ENCODE measurements at regions not wholly inside any gene's neighbourhood (a gene's known extent, or its start where the extent isn't known, plus 50 kb on each side); places are given as distances from the start of the nearest gene placed in this dataset.

DNA sequence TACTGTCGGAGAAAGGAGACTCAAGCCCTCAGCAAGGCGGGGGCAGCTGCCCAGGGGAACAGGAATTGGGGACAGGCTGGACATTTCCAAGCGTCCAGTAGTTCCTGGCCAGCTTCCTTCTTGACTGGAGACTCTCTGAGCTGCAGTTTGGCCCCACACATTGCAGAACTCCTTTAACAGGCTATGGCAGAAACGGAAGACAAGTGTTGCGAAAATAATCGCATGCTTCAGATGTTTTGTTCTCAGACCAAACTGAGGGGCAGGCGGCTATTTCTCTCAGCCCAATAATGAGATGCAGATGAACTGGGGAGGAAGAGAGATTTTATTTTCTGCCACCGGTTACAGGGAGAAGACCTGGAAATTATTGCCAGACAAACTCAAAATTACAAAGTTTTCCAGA is 88.0 kb upstream of the PFKP start:
- Histone ChIP-seq H3K4me2 (ENCODE audit: insufficient read depth, insufficient read length, low read length) (no peak overlapping the region), H2BK15ac (ENCODE audit: low read depth, low read length) (no peak overlapping the region), H3K23ac (ENCODE audit: insufficient read length, low read depth, low read length) (no peak overlapping the region), H3K27ac (ENCODE audit: insufficient read length, low read depth, low read length) (no peak overlapping the region), H2BK120ac (ENCODE audit: low read depth, low read length, poor library complexity, severe bottlenecking) (no peak overlapping the region), H3K56ac (ENCODE audit: insufficient read length, low read depth, low read length) (no peak overlapping the region), H2BK12ac (ENCODE audit: insufficient read length, low read depth, low read length) (no peak overlapping the region), H3K27me3 (ENCODE audit: insufficient read depth, low read length) (no peaks in the 10 kb centered on the region), H3K14ac (ENCODE audit: insufficient read depth, low read length) (no peak overlapping the region), H2BK5ac (ENCODE audit: insufficient read length, low read length) (no peak overlapping the region), H2AK5ac (ENCODE audit: insufficient read length, low read length) (no peak overlapping the region), H4K20me1 (ENCODE audit: control insufficient read depth, insufficient read depth, insufficient read length) (no peaks in the 10 kb centered on the region), H3K18ac (ENCODE audit: insufficient read length, low read depth, low read length) (no peak overlapping the region), H3K4me1 (ENCODE audit: insufficient read depth, low read length) (no peaks in the 10 kb centered on the region), H3T11ph (ENCODE audit: low read length) (no peak overlapping the region), H3K23me2 (ENCODE audit: insufficient read length, low read depth, low read length, poor library complexity, severe bottlenecking) (no peaks in the 10 kb centered on the region), H4K91ac (ENCODE audit: insufficient read length, low read depth, low read length) (no peak overlapping the region), H2AFZ (ENCODE audit: low read length) (no peak overlapping the region), H3K9me3 (ENCODE audit: control insufficient read depth, low read depth, low read length) (no peaks in the 10 kb centered on the region), H3K79me1 (ENCODE audit: insufficient read depth, low read depth, low read length, poor library complexity, severe bottlenecking) (no peaks in the 10 kb centered on the region), H3K79me2 (ENCODE audit: insufficient read depth, low read length) (no peaks in the 10 kb centered on the region), H2BK20ac (ENCODE audit: low read depth, low read length, poor library complexity, severe bottlenecking) (no peak overlapping the region), H3K9ac (ENCODE audit: extremely low read depth, insufficient read length, low read length) (no peak overlapping the region), H4K5ac (ENCODE audit: insufficient read length, low read depth, low read length) (no peak overlapping the region), H4K8ac (replicated peaks; ENCODE audit: insufficient read length, low read depth, low read length) (no peak overlapping the region), H3K4ac (ENCODE audit: low read depth, low read length) (no peak overlapping the region)
- H3K36me3 Mint-ChIP-seq (ENCODE audit: insufficient read depth in 1 of 3, low read depth in 3 of 3) = no peaks in the 10 kb centered on the region
- no peak for DNase-seq
- no peaks in the 10 kb centered on the region; a peak in 1 of 5 replicates for H3K9me3 Mint-ChIP-seq
- H3K27me3 Mint-ChIP-seq (ENCODE audit: low read depth) = no peaks in the 10 kb centered on the region
- H3K4me1 Mint-ChIP-seq = peaks cover 7 to 14% of the 10 kb centered on the region in 2 experiments; a peak in 3 of 4 replicates
- TF ChIP-seq, protein P1, sequence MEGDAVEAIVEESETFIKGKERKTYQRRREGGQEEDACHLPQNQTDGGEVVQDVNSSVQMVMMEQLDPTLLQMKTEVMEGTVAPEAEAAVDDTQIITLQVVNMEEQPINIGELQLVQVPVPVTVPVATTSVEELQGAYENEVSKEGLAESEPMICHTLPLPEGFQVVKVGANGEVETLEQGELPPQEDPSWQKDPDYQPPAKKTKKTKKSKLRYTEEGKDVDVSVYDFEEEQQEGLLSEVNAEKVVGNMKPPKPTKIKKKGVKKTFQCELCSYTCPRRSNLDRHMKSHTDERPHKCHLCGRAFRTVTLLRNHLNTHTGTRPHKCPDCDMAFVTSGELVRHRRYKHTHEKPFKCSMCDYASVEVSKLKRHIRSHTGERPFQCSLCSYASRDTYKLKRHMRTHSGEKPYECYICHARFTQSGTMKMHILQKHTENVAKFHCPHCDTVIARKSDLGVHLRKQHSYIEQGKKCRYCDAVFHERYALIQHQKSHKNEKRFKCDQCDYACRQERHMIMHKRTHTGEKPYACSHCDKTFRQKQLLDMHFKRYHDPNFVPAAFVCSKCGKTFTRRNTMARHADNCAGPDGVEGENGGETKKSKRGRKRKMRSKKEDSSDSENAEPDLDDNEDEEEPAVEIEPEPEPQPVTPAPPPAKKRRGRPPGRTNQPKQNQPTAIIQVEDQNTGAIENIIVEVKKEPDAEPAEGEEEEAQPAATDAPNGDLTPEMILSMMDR (conservative IDR thresholded peaks at IDR 0.05) = no peak
- H3K4me3 Mint-ChIP-seq = no peak overlapping the region
- H3K27ac Mint-ChIP-seq = no peak overlapping the region
- WGBS (ENCODE audit: extremely low coverage, insufficient read length, low lambda C conversion rate) = no CpG with 5 or more reads among the region's 8 CpGs
